ENCODE measurements at regions not wholly inside any gene's neighbourhood (a gene's known extent, or its start where the extent isn't known, plus 50 kb on each side); places are given as distances from the start of the nearest gene placed in this dataset.

DNA sequence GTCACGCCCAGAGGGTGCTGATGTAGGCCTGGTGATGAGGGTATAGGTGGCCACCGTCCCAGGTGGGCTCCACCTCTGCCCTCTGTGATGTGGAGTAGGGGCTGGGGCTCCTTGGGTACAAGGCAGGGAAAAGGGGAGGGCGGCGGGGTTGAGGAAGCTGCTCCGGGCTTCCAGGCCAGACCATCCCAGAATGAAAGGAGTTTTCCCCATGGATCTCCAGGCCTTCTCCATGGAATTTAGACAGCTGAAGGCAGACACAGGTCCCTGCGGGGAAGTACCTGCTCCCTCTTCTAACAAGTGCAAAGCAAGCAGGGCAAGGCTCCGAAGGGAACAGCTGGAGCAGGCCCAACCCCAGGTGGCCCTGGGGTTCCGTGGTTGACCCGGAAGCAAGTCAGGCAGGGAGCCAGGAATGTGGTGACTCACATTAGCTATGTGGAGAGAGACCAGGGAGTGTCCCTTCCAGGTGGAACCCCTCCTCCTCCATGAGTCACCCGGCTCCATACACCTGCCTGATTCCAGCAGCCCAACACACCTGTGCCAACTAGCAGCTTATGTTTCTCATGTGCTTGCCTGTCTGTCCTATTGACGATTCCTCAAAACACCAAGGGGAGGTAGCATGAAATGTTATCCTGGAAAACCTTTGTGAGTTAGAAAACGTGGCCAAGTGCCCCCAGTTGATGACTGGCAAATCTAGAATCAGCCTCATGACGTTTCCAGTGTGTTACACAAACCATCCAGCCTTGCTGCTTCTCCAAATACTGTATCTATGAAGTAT lies 59.7 kb upstream of the SNX9 start:
- CTCF ChIA-PET, result interaction anchor here (0.7 to 11.4 kb wide), 8 partner anchors 7 to 309 kb away, joined by 3 to 157 read pairs (median 4); no protein-coding TSS in a partner anchor
- H3K27ac ChIP-seq (ENCODE audit: low read depth, low read length), result no peak overlapping the region
- Mint-ChIP-seq H3K27me3 (peaks cover under 1 to 3% of the 10 kb centered on the region in 2 donors), H3K36me3 (peaks cover 0 to 1% (median 0%) of the 10 kb centered on the region in 3 donors), H3K27ac (peak overlapping the region in 7 of 8 donors; percentile 48 to 95 (median 90)), H3K9me3 (no peaks in the 10 kb centered on the region), H3K4me3 (peak overlapping the region in 4 of 7 donors; percentile 8 to 82 (median 58)), H3K4me1 (peaks cover 44 to 64% (median 58%) of the 10 kb centered on the region in 3 donors)
- peaks cover 57% of the 10 kb centered on the region for H3K4me1 ChIP-seq (ENCODE audit: insufficient read depth, low read length)
- H3K9me3 ChIP-seq (ENCODE audit: low read length), result no peaks in the 10 kb centered on the region
- POLR2A ChIA-PET, result no interaction called here
- peak in 1 of 5 donors; percentile 51 for DNase-seq
- no peaks in the 10 kb centered on the region for H3K27me3 ChIP-seq (ENCODE audit: insufficient read depth, low read length, poor library complexity, severe bottlenecking)
- no peak overlapping the region for H3K4me3 ChIP-seq (ENCODE audit: low read length)
- H3K36me3 ChIP-seq (ENCODE audit: insufficient read depth, low read length), result no peaks in the 10 kb centered on the region

DNA sequence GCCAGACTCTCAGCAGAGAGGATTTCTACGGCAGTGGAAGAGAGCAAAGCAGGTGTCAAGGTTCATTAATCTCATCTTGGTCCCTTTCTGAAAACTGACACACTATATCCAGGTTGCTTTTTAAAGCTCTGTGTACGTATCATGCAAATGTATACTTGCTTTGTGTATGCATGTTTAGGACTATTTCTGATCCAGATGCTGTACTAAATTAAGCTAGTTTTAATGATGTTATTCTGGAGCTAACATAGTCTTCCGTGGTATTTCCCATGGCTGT lies 59.2 kb upstream of the SNX9 start:
- no peak for DNase-seq

DNA sequence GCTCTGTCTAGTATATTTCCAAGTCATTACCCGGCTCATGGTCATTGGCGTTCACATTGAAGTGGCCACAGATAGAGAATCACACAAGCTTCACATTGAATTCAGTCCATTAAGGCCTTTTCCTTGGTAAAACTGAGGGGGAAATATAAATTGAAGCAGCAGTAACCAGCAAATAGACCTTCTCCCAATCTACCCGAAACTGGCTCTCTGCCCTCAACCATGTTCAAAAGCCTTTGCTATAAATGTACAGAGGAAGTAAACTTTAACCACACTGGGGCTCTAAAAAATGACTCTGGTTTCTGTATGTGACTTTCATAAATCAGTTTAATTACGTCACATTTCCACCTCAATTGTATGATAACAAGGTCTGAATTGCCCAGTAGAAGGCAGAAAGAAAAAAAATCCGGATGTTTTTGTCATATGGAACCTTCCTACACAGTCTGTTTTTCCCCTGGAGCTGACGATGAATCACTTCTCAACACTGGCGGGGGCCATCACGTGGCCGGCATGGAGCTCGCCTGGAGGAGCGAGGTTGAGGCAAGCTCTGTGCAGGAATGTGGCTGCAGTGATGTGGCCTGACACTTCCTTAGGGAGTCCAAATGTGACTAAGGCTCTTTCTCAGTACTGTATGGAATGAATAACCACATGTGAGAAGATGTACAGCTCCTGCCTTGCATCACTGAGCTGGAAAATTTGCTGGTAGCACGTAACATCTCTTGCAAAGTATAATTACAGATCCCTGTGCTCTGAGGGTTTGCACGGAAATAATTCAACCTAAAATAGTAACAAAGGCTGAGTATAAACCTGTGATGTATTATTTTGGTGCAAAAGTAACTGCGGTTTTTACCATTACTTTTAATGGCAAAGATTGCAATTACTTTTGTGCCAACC lies 58.6 kb upstream of the SNX9 start:
- Histone ChIP-seq H3K9me3 (ENCODE audit: low read length) (no peaks in the 10 kb centered on the region), H3K4me3 (ENCODE audit: low read length) (peak overlapping the region; percentile 23)
- H3K27ac Mint-ChIP-seq, result peak overlapping the region; percentile 78 to 95 (median 90)

More for the DNA sequence above, 59.2 kb upstream of the SNX9 start:
- Mint-ChIP-seq H3K27me3 (peaks cover 1 to 3% of the 10 kb centered on the region in 2 donors), H3K4me1 (peaks cover 44 to 62% (median 61%) of the 10 kb centered on the region in 3 donors), H3K36me3 (peaks cover 0 to 1% (median 0%) of the 10 kb centered on the region in 3 donors), H3K27ac (peak overlapping the region; percentile 27 to 95 (median 90)), H3K4me3 (peak overlapping the region; percentile 47 to 90 (median 80)), H3K9me3 (no peaks in the 10 kb centered on the region)
- Histone ChIP-seq H3K4me1 (ENCODE audit: insufficient read depth, low read length) (peaks cover 60% of the 10 kb centered on the region), H3K36me3 (ENCODE audit: insufficient read depth, low read length) (no peaks in the 10 kb centered on the region), H3K27ac (ENCODE audit: low read depth, low read length) (no peak overlapping the region), H3K9me3 (ENCODE audit: low read length) (no peaks in the 10 kb centered on the region), H3K4me3 (ENCODE audit: low read length) (peak overlapping the region; percentile 5), H3K27me3 (ENCODE audit: insufficient read depth, low read length, poor library complexity, severe bottlenecking) (no peaks in the 10 kb centered on the region)
- POLR2A ChIA-PET, result no interaction called here
- CTCF ChIA-PET, result interaction anchor here (1.2 to 11.4 kb wide), 5 partner anchors 8 to 308 kb away, joined by 3 to 157 read pairs (median 7); no protein-coding TSS in a partner anchor

DNA sequence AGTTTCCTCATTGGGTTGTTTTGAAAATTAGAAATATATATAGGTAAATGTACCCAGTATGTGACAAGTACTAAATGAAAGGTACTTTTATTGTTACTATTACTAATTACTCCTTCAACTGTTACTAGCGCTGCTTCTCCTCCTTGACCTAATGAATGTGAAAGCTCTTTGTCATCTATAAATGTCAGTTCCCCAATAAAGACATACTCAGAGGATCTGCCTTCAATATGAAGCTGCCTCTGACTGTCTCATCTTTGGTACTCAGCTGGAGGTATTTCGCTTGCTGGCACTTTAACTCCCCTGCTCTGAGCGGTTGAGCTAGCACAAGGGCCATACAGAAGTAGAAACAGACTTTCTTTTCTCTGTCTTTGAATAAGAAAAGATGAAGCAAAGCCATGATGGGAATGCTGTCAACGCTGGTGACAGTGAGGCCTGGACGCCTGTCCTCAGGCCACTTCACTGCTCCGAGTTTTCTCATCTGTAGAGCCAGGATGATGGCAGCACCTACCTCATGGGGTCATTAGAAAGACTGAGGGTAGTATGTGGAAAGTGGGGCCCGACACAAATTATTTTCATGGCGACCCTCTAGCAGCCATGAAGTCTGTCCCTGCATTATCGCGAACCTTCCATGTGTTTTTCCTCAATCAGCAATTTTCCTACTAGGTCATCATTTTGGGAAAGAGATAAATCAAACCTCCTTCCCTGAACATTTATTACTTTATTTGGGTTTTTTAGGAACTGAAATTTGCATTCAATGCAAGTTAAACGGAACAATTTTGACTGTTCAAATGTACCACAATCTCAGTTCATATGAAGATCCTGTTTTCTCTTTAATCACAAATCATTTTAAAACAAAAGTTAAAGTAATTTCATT lies 55.9 kb upstream of the SNX9 start:
- H3K27ac Mint-ChIP-seq, result peak overlapping the region in 2 of 8 donors; percentile 40 to 58
- Histone ChIP-seq H3K36me3 (ENCODE audit: insufficient read depth, low read length) (no peaks in the 10 kb centered on the region), H3K4me3 (ENCODE audit: low read length) (no peak overlapping the region), H3K27me3 (ENCODE audit: insufficient read depth, low read length, poor library complexity, severe bottlenecking) (no peaks in the 10 kb centered on the region), H3K9me3 (ENCODE audit: low read length) (no peaks in the 10 kb centered on the region), H3K4me1 (ENCODE audit: insufficient read depth, low read length) (peaks cover 51% of the 10 kb centered on the region), H3K27ac (ENCODE audit: low read depth, low read length) (no peak overlapping the region)
- H3K27me3 Mint-ChIP-seq, result peaks cover 0 to 13% of the 10 kb centered on the region in 2 donors
- no peak overlapping the region for H3K4me3 Mint-ChIP-seq
- peaks cover 30 to 46% (median 43%) of the 10 kb centered on the region in 3 donors for H3K4me1 Mint-ChIP-seq
- ChIA-PET POLR2A (no interaction called here), CTCF (interaction anchor here (1.4 kb wide), 1 partner anchor 10 kb away, joined by 5 read pairs; no protein-coding TSS in a partner anchor)
- DNase-seq, result no peak
- no peaks in the 10 kb centered on the region for H3K9me3 Mint-ChIP-seq
- H3K36me3 Mint-ChIP-seq, result peaks cover 0 to 1% (median 0%) of the 10 kb centered on the region in 3 donors

More for the DNA sequence above, 58.6 kb upstream of the SNX9 start:
- no peaks in the 10 kb centered on the region for H3K36me3 ChIP-seq (ENCODE audit: insufficient read depth, low read length)
- CTCF ChIA-PET, result interaction anchor here (1.2 to 11.4 kb wide), 5 partner anchors 8 to 308 kb away, joined by 3 to 157 read pairs (median 7); no protein-coding TSS in a partner anchor
- no peak overlapping the region for H3K27ac ChIP-seq (ENCODE audit: low read depth, low read length)
- H3K27me3 ChIP-seq (ENCODE audit: insufficient read depth, low read length, poor library complexity, severe bottlenecking), result no peaks in the 10 kb centered on the region
- Mint-ChIP-seq H3K9me3 (no peaks in the 10 kb centered on the region), H3K4me1 (peaks cover 46 to 66% (median 65%) of the 10 kb centered on the region in 3 donors), H3K4me3 (peak overlapping the region; percentile 47 to 90 (median 80)), H3K36me3 (peaks cover 0 to 1% (median 0%) of the 10 kb centered on the region in 3 donors), H3K27me3 (peaks cover 1 to 6% of the 10 kb centered on the region in 2 donors)
- POLR2A ChIA-PET, result no interaction called here
- H3K4me1 ChIP-seq (ENCODE audit: insufficient read depth, low read length), result peaks cover 65% of the 10 kb centered on the region
- peak; percentile 72 to 94 (median 86) for DNase-seq

DNA sequence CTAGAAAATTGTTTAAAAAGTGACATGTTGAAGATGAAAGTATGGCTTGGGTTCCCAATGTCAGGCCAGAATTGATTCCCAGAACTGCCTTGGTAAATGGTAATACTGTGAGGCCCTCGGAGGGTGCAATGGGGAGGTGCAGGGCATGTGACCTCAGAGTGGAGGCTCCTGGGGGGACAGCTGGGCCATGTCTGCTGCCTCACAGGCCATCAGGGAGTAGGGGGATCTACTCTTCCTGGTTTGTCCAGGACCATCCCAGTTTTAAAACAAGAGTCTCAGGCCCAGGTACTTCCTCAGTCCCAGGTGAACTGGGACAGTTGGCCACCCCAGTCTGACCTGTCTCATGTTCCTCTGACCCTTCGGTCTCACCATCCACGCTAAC lies 55.3 kb upstream of the SNX9 start:
- Mint-ChIP-seq H3K27me3 (peaks cover 0 to 17% of the 10 kb centered on the region in 2 donors), H3K4me1 (peaks cover 28 to 40% (median 37%) of the 10 kb centered on the region in 3 donors), H3K27ac (peak overlapping the region in 3 of 8 donors; percentile 3 to 84 (median 36)), H3K9me3 (no peaks in the 10 kb centered on the region), H3K4me3 (no peak overlapping the region), H3K36me3 (no peaks in the 10 kb centered on the region)
- Histone ChIP-seq H3K4me3 (ENCODE audit: low read length) (no peak overlapping the region), H3K4me1 (ENCODE audit: insufficient read depth, low read length) (peaks cover 44% of the 10 kb centered on the region), H3K9me3 (ENCODE audit: low read length) (no peaks in the 10 kb centered on the region), H3K36me3 (ENCODE audit: insufficient read depth, low read length) (no peaks in the 10 kb centered on the region), H3K27me3 (ENCODE audit: insufficient read depth, low read length, poor library complexity, severe bottlenecking) (no peaks in the 10 kb centered on the region), H3K27ac (ENCODE audit: low read depth, low read length) (no peak overlapping the region)
- CTCF ChIA-PET, result interaction anchor here (1.4 kb wide), 1 partner anchor 11 kb away, joined by 5 read pairs; no protein-coding TSS in a partner anchor
- POLR2A ChIA-PET, result no interaction called here
- no peak for DNase-seq

DNA sequence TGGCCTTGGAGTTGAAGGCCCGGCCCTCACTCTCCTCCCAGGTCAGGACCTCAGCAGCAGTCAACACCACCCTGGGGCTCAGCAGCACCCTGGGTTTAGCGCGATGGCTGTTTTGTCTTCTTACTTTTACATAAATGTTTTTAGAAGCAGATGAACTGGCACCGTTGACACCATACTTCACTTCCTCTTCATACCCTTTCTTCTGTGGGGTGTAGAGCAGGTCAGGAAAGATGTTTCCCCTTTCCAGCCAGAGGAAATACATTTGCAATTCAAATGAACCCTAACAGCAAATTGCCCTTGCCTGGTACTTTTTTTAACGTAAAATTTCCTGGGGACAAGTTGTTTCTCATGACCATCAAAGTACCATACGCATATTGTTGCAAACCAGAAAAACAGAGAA lies 54.7 kb upstream of the SNX9 start:
- Histone ChIP-seq H3K27ac (ENCODE audit: low read depth, low read length) (no peak overlapping the region), H3K36me3 (ENCODE audit: insufficient read depth, low read length) (no peaks in the 10 kb centered on the region), H3K4me1 (ENCODE audit: insufficient read depth, low read length) (peaks cover 39% of the 10 kb centered on the region), H3K4me3 (ENCODE audit: low read length) (no peak overlapping the region), H3K27me3 (ENCODE audit: insufficient read depth, low read length, poor library complexity, severe bottlenecking) (no peaks in the 10 kb centered on the region), H3K9me3 (ENCODE audit: low read length) (no peaks in the 10 kb centered on the region)
- Mint-ChIP-seq H3K36me3 (no peaks in the 10 kb centered on the region), H3K27me3 (peaks cover under 1 to 18% of the 10 kb centered on the region in 2 donors), H3K27ac (peak overlapping the region in 4 of 8 donors; percentile 11 to 84 (median 34)), H3K4me3 (no peak overlapping the region), H3K9me3 (peaks cover 0 to 2% (median 0%) of the 10 kb centered on the region in 5 donors), H3K4me1 (peaks cover 24 to 36% (median 34%) of the 10 kb centered on the region in 3 donors)
- DNase-seq, result peak in 1 of 5 donors; percentile 33
- ChIA-PET POLR2A (no interaction called here), CTCF (interaction anchor here (1.8 kb wide), 1 partner anchor 12 kb away, joined by 6 read pairs; no protein-coding TSS in a partner anchor)

DNA sequence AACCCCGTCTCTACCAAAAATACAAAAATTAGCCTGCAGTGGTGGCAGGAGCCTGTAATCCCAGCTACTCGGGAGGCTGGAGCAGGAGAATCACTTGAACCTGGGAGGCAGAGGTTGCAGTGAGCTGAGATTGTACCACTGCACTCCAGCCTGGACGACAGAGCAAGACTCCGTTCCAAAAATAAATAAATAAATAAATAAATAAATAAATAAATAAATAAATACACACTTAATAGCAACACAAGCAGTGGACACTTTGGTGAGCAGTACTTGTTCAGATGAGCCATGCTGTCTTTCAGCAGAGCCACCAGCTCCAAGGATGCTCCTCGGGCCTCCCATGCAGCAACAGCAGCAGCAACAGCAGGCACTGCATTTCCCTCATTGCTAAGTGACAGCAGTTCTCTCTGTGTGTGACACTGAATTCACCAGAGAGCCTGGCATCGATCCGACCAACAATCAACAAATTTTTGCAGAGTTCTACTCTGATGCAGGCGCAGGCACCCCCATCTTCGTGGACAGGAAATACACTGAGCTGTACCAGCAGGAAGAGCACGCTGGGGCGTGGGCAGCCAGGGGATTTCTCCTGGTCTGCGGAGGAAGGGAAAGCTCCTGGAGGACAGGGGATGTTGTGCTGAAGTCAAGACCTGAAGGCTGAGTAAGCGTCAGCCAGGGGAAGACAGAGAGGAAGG lies 54.0 kb upstream of the SNX9 start:
- Histone ChIP-seq H3K9me3 (ENCODE audit: low read length) (no peaks in the 10 kb centered on the region), H3K4me1 (ENCODE audit: insufficient read depth, low read length) (peaks cover 32% of the 10 kb centered on the region), H3K27me3 (ENCODE audit: insufficient read depth, low read length, poor library complexity, severe bottlenecking) (no peaks in the 10 kb centered on the region), H3K36me3 (ENCODE audit: insufficient read depth, low read length) (no peaks in the 10 kb centered on the region), H3K27ac (ENCODE audit: low read depth, low read length) (no peak overlapping the region), H3K4me3 (ENCODE audit: low read length) (no peak overlapping the region)
- H3K4me1 Mint-ChIP-seq, result peaks cover 23 to 36% (median 34%) of the 10 kb centered on the region in 3 donors
- peaks cover 0 to 2% (median 0%) of the 10 kb centered on the region in 3 donors for H3K36me3 Mint-ChIP-seq
- H3K9me3 Mint-ChIP-seq, result peaks cover 0 to 2% (median 0%) of the 10 kb centered on the region in 5 donors
- DNase-seq, result no peak
- H3K27me3 Mint-ChIP-seq, result peaks cover 5 to 18% of the 10 kb centered on the region in 2 donors
- H3K27ac Mint-ChIP-seq, result peak overlapping the region in 2 of 8 donors; percentile 3 to 71
- ChIA-PET CTCF (interaction anchor here (1.8 kb wide), 1 partner anchor 12 kb away, joined by 6 read pairs; no protein-coding TSS in a partner anchor), POLR2A (no interaction called here)
- no peak overlapping the region for H3K4me3 Mint-ChIP-seq

Measured in CD8-positive, alpha-beta memory T cell (primary cell).